ENCODE measurements at regions not wholly inside any gene's neighbourhood (a gene's known extent, or its start where the extent isn't known, plus 50 kb on each side); places are given as distances from the start of the nearest gene placed in this dataset. TPM values are rescaled to one million over a fixed set of nuclear protein-coding genes. Genes with fewer than 3 reads are reported as not detected.

- no peak for DNase-seq (ENCODE audit: missing footprints)
These were observed 53.0 kb upstream of the FUT8 start for GRCh38 chr14:65359503-65359902.

GRCh38 chr14:65360144-65360784 lies 52.3 kb upstream of the FUT8 start:
- no peak for ATAC-seq
- intact Hi-C loops (cut with DNase I): no loop called here
- no peak for DNase-seq (ENCODE audit: missing footprints)

More at GRCh38 chr14:65359503-65359902, 53.0 kb upstream of the FUT8 start:
- no peak for ATAC-seq
- intact Hi-C loops (cut with DNase I): no loop called here

- intact Hi-C loops (cut with DNase I): no loop called here
- ATAC-seq: peak; percentile 68
- no peak for DNase-seq (ENCODE audit: missing footprints)
These were observed 50.6 kb upstream of the FUT8 start for GRCh38 chr14:65361920-65362319.

Small RNAs in the stretch of these regions (microRNA-seq; reads per million reads assigned to microRNA genes)
- not detected for gene MIR4708

All from Right ventricle myocardium inferior (tissue), 1 donor.